OCI-LY1 (cell line): ENCODE measurements at regions not wholly inside any gene's neighbourhood (a gene's known extent, or its start where the extent isn't known, plus 50 kb on each side); places are given as distances from the start of the nearest gene placed in this dataset.

Experiments used
- CTCF ChIP-seq: fragments of 200-600 bp; sonication (generic), shearing (Covaris generic); IDR thresholded peaks from 2 replicates; pipeline ENCODE4 v1.5.1; 2017; ENCODE audit warnings: mild to moderate bottlenecking, antibody characterized with exemption, low read length, moderate library complexity, mixed read lengths
- EZH2 ChIP-seq: fragments of 200-600 bp; sonication (generic), shearing (Covaris generic); IDR thresholded peaks from 2 replicates; pipeline ENCODE4 v1.8.0; 2017; ENCODE audit warnings: borderline replicate concordance, mixed run types, mild to moderate bottlenecking, antibody characterized with exemption, low read length, moderate library complexity, mixed read lengths

DNA sequence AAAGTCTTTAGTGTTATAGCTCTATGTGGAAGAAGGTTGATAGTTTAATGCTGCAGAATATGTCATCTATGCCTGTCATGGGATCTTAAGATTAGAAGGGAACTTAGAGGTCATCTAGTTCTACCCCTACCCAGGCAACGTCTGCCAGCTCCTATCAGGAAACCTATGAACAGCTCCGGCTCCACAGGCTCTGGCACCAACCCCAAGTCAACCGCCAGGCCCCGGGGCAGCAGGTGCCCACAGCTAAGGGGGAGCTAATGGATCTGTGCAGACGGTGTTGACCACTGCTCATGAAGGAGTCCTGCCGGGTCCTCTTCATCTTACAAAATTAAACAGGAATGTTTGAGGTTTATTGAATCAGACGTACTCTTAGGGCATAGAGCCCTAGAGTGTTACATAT is 440.8 kb upstream of the KLHL29 start:
- TF ChIP-seq CTCF (no peak), EZH2 (no peak)
